WTC11 (cell line): ENCODE measurements at regions not wholly inside any gene's neighbourhood (a gene's known extent, or its start where the extent isn't known, plus 50 kb on each side); places are given as distances from the start of the nearest gene placed in this dataset.

Experiments used
- ATAC-seq: fragments of 200-7000 bp; cut with Tn5 transposase; 2 replicates; pipeline ENCODE4 v1.10.0; 2021; ENCODE audit warnings: mild to moderate bottlenecking, moderate library complexity
- CTCF ChIA-PET: fragments of 300-600 bp; sonication (Branson Sonifier 250); formaldehyde crosslinking; loops from one replicate; lab custom pipeline; 2021; ENCODE audit warnings: antibody characterized with exemption; lab: Charles Lee
- POLR2A ChIA-PET: fragments of 350-600 bp; sonication (Branson Sonifier 250); formaldehyde crosslinking; loops from one replicate; lab custom pipeline; 2021; ENCODE audit warnings: antibody characterized with exemption; lab: Charles Lee
- DNase-seq: peaks from one replicate; pipeline ENCODE4 v3.0.0; 2021; ENCODE audit warnings: low spot score
- H3K27ac Mint-ChIP-seq: 2 replicates; pipeline ENCODE4 v1.8.0; 2021; ENCODE audit warnings: mixed read lengths
- H3K27me3 Mint-ChIP-seq: 2 replicates; pipeline ENCODE4 v1.8.0; 2021; ENCODE audit warnings: low read depth, mild to moderate bottlenecking, moderate library complexity, mixed read lengths
- H3K36me3 Mint-ChIP-seq: 2 replicates; pipeline ENCODE4 v1.8.0; 2021; ENCODE audit warnings: mixed read lengths
- H3K4me1 Mint-ChIP-seq: 2 replicates; pipeline ENCODE4 v1.8.0; 2022; ENCODE audit warnings: mixed read lengths
- H3K4me3 Mint-ChIP-seq: 2 replicates; pipeline ENCODE4 v1.8.0; 2021; ENCODE audit warnings: mild to moderate bottlenecking, moderate library complexity, mixed read lengths
- H3K9me3 Mint-ChIP-seq: 2 replicates; pipeline ENCODE4 v1.8.0; 2021; ENCODE audit warnings: mixed read lengths
- ARID4B ChIP-seq: sonication (generic); formaldehyde crosslinking; IDR thresholded peaks from 2 replicates; pipeline ENCODE4 v1.8.0; 2023; ENCODE audit warnings: missing genetic modification reagents, mild to moderate bottlenecking, borderline replicate concordance
- EMX1 ChIP-seq: fragments of 250-450 bp; sonication (Bioruptor Pico); IDR thresholded peaks from 2 replicates; pipeline ENCODE4 v1.8.0; 2021; ENCODE audit warnings: mild to moderate bottlenecking
- ETV6 ChIP-seq: sonication (generic); formaldehyde crosslinking; IDR thresholded peaks from 2 replicates; pipeline ENCODE4 v1.8.1; 2022; ENCODE audit warnings: mild to moderate bottlenecking, missing genetic modification reagents
- FOXP1 ChIP-seq: sonication (generic); formaldehyde crosslinking; IDR thresholded peaks from 2 replicates; pipeline ENCODE4 v1.8.0; 2022; ENCODE audit warnings: missing genetic modification reagents, mild to moderate bottlenecking, moderate library complexity, borderline replicate concordance
- FOXP4 ChIP-seq: sonication (generic); formaldehyde crosslinking; IDR thresholded peaks from 2 replicates; pipeline ENCODE4 v1.8.0; 2022; ENCODE audit warnings: mild to moderate bottlenecking, missing genetic modification reagents
- GRHL2 ChIP-seq: fragments of 250-450 bp; sonication (Bioruptor Pico); IDR thresholded peaks from 2 replicates; pipeline ENCODE4 v1.8.0; 2022; ENCODE audit warnings: mild to moderate bottlenecking, moderate library complexity; ENCODE audit not compliant: insufficient replicate concordance, severe bottlenecking
- PRDM15 ChIP-seq: sonication (generic); formaldehyde crosslinking; IDR thresholded peaks from 2 replicates; pipeline ENCODE4 v1.8.0; 2022; ENCODE audit warnings: missing genetic modification reagents
- RELA ChIP-seq: sonication (generic); formaldehyde crosslinking; IDR thresholded peaks from 2 replicates; pipeline ENCODE4 v1.8.1; 2022; ENCODE audit warnings: missing genetic modification reagents, mild to moderate bottlenecking, borderline replicate concordance
- SMAD3 ChIP-seq: sonication (generic); formaldehyde crosslinking; IDR thresholded peaks from 2 replicates; pipeline ENCODE4 v1.8.0; 2022; ENCODE audit warnings: missing genetic modification reagents, mild to moderate bottlenecking, borderline replicate concordance
- SMAD4 ChIP-seq: sonication (generic); formaldehyde crosslinking; IDR thresholded peaks from 2 replicates; pipeline ENCODE4 v1.8.0; 2022; ENCODE audit warnings: mild to moderate bottlenecking, missing genetic modification reagents
- TEAD1 ChIP-seq: sonication (generic); formaldehyde crosslinking; IDR thresholded peaks from 2 replicates; pipeline ENCODE4 v1.8.0; 2022; ENCODE audit warnings: mild to moderate bottlenecking, missing genetic modification reagents
- TEAD4 ChIP-seq: sonication (generic); formaldehyde crosslinking; IDR thresholded peaks from 2 replicates; pipeline ENCODE4 v1.8.0; 2022; ENCODE audit warnings: mild to moderate bottlenecking, missing genetic modification reagents
- TP53 ChIP-seq: sonication (generic); formaldehyde crosslinking; IDR thresholded peaks from 2 replicates; pipeline ENCODE4 v1.8.1; 2023; ENCODE audit warnings: mild to moderate bottlenecking, missing genetic modification reagents
- USF1 ChIP-seq: sonication (generic); formaldehyde crosslinking; IDR thresholded peaks from 2 replicates; pipeline ENCODE4 v1.8.0; 2022; ENCODE audit warnings: mild to moderate bottlenecking, missing genetic modification reagents
- ZBTB21 ChIP-seq: sonication (generic); formaldehyde crosslinking; IDR thresholded peaks from 2 replicates; pipeline ENCODE4 v1.8.1; 2023; ENCODE audit warnings: mild to moderate bottlenecking, missing genetic modification reagents, borderline replicate concordance
- ZNF425 ChIP-seq: fragments of 250-450 bp; sonication (Bioruptor Pico); conservative IDR thresholded peaks from 2 replicates; pipeline ENCODE4 v1.9.0; 2021; ENCODE audit warnings: mild to moderate bottlenecking

GRCh38 chr10:129131457-129132132 lies 335.4 kb upstream of the MGMT start:
- no peak for ATAC-seq
- H3K9me3 Mint-ChIP-seq: peaks cover 3% of the 10 kb centered on the region; the same call in 1 of the 2 replicates
- ChIA-PET CTCF (no interaction called here), POLR2A (interaction anchor here (0.6 kb wide), 1 partner anchor 12 kb away, joined by 7 read pairs; no protein-coding TSS in a partner anchor)
- DNase-seq: no peak
- H3K36me3 Mint-ChIP-seq: no peaks in the 10 kb centered on the region
- H3K4me3 Mint-ChIP-seq: no peak overlapping the region
- peaks cover 13% of the 10 kb centered on the region for H3K4me1 Mint-ChIP-seq
- no peaks in the 10 kb centered on the region for H3K27me3 Mint-ChIP-seq
- no peak overlapping the region for H3K27ac Mint-ChIP-seq
- TF ChIP-seq USF1 (CRISPR knock-in tag): no peak

- Mint-ChIP-seq H3K27me3 (no peaks in the 10 kb centered on the region), H3K4me1 (peaks cover 35% of the 10 kb centered on the region)
Measured at GRCh38 chr10:129133856-129134255, 333.2 kb upstream of the MGMT start.

More at GRCh38 chr10:129133856-129134255, 333.2 kb upstream of the MGMT start:
- Mint-ChIP-seq H3K9me3 (no peaks in the 10 kb centered on the region), H3K27ac (no peak overlapping the region), H3K4me3 (no peak overlapping the region), H3K36me3 (no peaks in the 10 kb centered on the region)
- CTCF ChIA-PET: no interaction called here
- DNase-seq: no peak
- no peak for ATAC-seq
- POLR2A ChIA-PET: no interaction called here
- TF ChIP-seq GRHL2 (CRISPR knock-in tag) (no peak), ETV6 (CRISPR knock-in tag) (no peak), ZNF425 (no peak), RELA (CRISPR knock-in tag) (no peak), EMX1 (CRISPR knock-in tag) (no peak), PRDM15 (CRISPR knock-in tag) (no peak), FOXP4 (CRISPR knock-in tag) (no peak), SMAD4 (CRISPR knock-in tag) (no peak), SMAD3 (CRISPR knock-in tag) (no peak), TEAD4 (no peak), TP53 (CRISPR knock-in tag) (no peak), FOXP1 (no peak), ZBTB21 (CRISPR knock-in tag) (no peak), TEAD1 (CRISPR knock-in tag) (no peak), ARID4B (CRISPR knock-in tag) (no peak)
